Ishikawa (cell line): ENCODE measurements at regions not wholly inside any gene's neighbourhood (a gene's known extent, or its start where the extent isn't known, plus 50 kb on each side); places are given as distances from the start of the nearest gene placed in this dataset.

Source experiments
- CEBPB ChIP-seq: IDR thresholded peaks from 2 replicates; pipeline ENCODE4 v1.6.1; 2012
- CREB1 ChIP-seq: IDR thresholded peaks from 2 replicates; pipeline ENCODE4 v1.6.1; 2012; ENCODE audit warnings: low read depth
- EP300 ChIP-seq: IDR thresholded peaks from 2 replicates; pipeline ENCODE4 v1.6.1; 2012; ENCODE audit warnings: borderline replicate concordance
- YY1 ChIP-seq: IDR thresholded peaks from 2 replicates; pipeline ENCODE4 v1.6.1; 2012; ENCODE audit warnings: low read depth
- TF ChIP-seq, protein P1 (sequence below): IDR thresholded peaks from 2 replicates; pipeline ENCODE4 v1.6.1; 2012

GRCh38 chr2:162968306-162968705, 129.7 kb upstream of the KCNH7 start:
- TF ChIP-seq CEBPB: no peak
- TF ChIP-seq, protein P1, sequence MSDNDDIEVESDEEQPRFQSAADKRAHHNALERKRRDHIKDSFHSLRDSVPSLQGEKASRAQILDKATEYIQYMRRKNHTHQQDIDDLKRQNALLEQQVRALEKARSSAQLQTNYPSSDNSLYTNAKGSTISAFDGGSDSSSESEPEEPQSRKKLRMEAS: no peak
- TF ChIP-seq CREB1: no peak
- no peak for TF ChIP-seq EP300
- no peak for TF ChIP-seq YY1
